HCT116 (cell line): ENCODE measurements at regions not wholly inside any gene's neighbourhood (a gene's known extent, or its start where the extent isn't known, plus 50 kb on each side); places are given as distances from the start of the nearest gene placed in this dataset.

Experiments used
- CBX3 ChIP-seq: IDR thresholded peaks from 2 replicates; pipeline ENCODE4 v1.6.1; 2012; ENCODE audit warnings: low read depth
- POLR2A ChIP-seq: IDR thresholded peaks from 2 replicates; pipeline ENCODE4 v1.7.0; 2011; ENCODE audit warnings: borderline replicate concordance; ENCODE audit not compliant: insufficient read depth, insufficient read length; ENCODE audit errors: extremely low read depth
- REST ChIP-seq: IDR thresholded peaks from 2 replicates; pipeline ENCODE4 v1.6.1; 2012; ENCODE audit warnings: low read depth
- SIN3A ChIP-seq: IDR thresholded peaks from 2 replicates; pipeline ENCODE4 v1.6.1; 2012; ENCODE audit warnings: low read depth
- ZNF274 ChIP-seq: fragments of 200-500 bp; sonication (Bioruptor generic); IDR thresholded peaks from 2 replicates; pipeline ENCODE4 v1.6.1; 2014; ENCODE audit warnings: mild to moderate bottlenecking, low read depth, low read length, inconsistent platforms
- TF ChIP-seq, protein P1 (sequence below), 3 experiments: fragments of 200-600 bp in 1 of 3; sonication (generic) in 1 of 3; IDR thresholded peaks in 2 of 3; conservative IDR thresholded peaks in 1 of 3; 2 replicates each; pipeline ENCODE4 v1.5.1; 2012 to 2017; ENCODE audit warnings: low read depth in 2 of 3, low read length in 2 of 3, antibody characterized with exemption in 1 of 3, borderline replicate concordance in 1 of 3, control low read depth in 1 of 3, mild to moderate bottlenecking in 1 of 3, mixed read lengths in 1 of 3, mixed run types in 1 of 3, moderate library complexity in 1 of 3; ENCODE audit not compliant: insufficient read depth in 1 of 3
- TF ChIP-seq, protein P2 (sequence below): IDR thresholded peaks from 2 replicates; pipeline ENCODE4 v1.6.1; 2012

DNA sequence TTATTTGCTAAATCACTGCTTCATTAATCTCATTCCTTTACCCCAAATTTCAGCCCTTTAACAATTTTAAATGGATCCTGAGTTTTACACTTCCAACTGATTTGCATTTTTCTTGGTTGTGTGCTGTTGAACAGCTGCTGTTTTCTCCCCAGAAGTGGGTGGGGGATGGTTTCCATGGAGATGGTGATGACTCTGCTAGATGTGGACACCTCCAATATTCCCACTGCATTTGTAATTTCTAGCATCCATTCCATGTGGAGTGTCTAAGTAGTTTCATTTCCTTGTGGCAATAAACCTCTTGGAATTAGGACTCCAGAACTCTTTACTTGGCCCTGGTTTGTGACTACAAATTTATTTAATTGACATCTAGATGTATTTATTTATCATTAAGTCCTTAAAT, 330.4 kb downstream of the GBA3 start:
- TF ChIP-seq CBX3 (no peak), POLR2A (no peak), ZNF274 (no peak), REST (no peak), SIN3A (no peak)
- TF ChIP-seq, protein P1, sequence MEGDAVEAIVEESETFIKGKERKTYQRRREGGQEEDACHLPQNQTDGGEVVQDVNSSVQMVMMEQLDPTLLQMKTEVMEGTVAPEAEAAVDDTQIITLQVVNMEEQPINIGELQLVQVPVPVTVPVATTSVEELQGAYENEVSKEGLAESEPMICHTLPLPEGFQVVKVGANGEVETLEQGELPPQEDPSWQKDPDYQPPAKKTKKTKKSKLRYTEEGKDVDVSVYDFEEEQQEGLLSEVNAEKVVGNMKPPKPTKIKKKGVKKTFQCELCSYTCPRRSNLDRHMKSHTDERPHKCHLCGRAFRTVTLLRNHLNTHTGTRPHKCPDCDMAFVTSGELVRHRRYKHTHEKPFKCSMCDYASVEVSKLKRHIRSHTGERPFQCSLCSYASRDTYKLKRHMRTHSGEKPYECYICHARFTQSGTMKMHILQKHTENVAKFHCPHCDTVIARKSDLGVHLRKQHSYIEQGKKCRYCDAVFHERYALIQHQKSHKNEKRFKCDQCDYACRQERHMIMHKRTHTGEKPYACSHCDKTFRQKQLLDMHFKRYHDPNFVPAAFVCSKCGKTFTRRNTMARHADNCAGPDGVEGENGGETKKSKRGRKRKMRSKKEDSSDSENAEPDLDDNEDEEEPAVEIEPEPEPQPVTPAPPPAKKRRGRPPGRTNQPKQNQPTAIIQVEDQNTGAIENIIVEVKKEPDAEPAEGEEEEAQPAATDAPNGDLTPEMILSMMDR (IDR thresholded peaks at IDR 0.05 in 2 of 3, conservative IDR thresholded peaks at IDR 0.05 in 1 of 3; ENCODE audit: borderline replicate concordance in 1 of 3, insufficient read depth in 1 of 3, low read depth in 2 of 3, low read length in 2 of 3): no peak
- TF ChIP-seq, protein P2, sequence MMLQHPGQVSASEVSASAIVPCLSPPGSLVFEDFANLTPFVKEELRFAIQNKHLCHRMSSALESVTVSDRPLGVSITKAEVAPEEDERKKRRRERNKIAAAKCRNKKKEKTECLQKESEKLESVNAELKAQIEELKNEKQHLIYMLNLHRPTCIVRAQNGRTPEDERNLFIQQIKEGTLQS: no peak
